BJ (cell line): ENCODE measurements at regions not wholly inside any gene's neighbourhood (a gene's known extent, or its start where the extent isn't known, plus 50 kb on each side); places are given as distances from the start of the nearest gene placed in this dataset.
A peak's percentile ranks its signal among the peaks of the same experiment; 100 is the strongest.

Experiments
- CTCF ChIA-PET: fragments of 350-600 bp; formaldehyde crosslinking; extraction: SDS; loops from one replicate; lab custom pipeline; 2021; ENCODE audit warnings: antibody characterized with exemption, inconsistent platforms; lab: Yijun Ruan, JAX
- POLR2A ChIA-PET: fragments of 300-600 bp; sonication (Branson Sonifier 250); formaldehyde crosslinking; extraction: SDS; loops from one replicate; lab custom pipeline; 2021; ENCODE audit warnings: antibody characterized with exemption; lab: Charles Lee
- DNase-seq: peaks from one replicate; pipeline ENCODE4 v3.0.0-alpha.2; 2011; ENCODE audit warnings: low read depth
- H3K27me3 ChIP-seq: 2 replicates; pipeline ENCODE4 v1.6.0; 2011; ENCODE audit warnings: low read length; ENCODE audit not compliant: control insufficient read depth, insufficient read depth
- H3K36me3 ChIP-seq: 2 replicates; pipeline ENCODE4 v1.5.1; 2011; ENCODE audit warnings: low read length; ENCODE audit not compliant: control insufficient read depth, insufficient read depth
- H3K4me3 ChIP-seq: 2 replicates; pipeline ENCODE4 v1.5.1; 2011; ENCODE audit warnings: low read depth, mild to moderate bottlenecking, control low read depth, low read length
- CTCF ChIP-seq: IDR thresholded peaks from 2 replicates; pipeline ENCODE4 v1.5.1; 2011; ENCODE audit warnings: low read depth, mild to moderate bottlenecking, control low read depth, inconsistent platforms, low read length, moderate library complexity; ENCODE audit not compliant: insufficient read depth

- Histone ChIP-seq H3K4me3 (no peak overlapping the region), H3K27me3 (no peaks in the 10 kb centered on the region), H3K36me3 (no peaks in the 10 kb centered on the region)
- no peak for DNase-seq
- no peak for TF ChIP-seq CTCF
- CTCF ChIA-PET, result no interaction called here
- POLR2A ChIA-PET, result no interaction called here
These were observed 205.8 kb upstream of the SLC16A7 start for GRCh38 chr12:59389968-59390576.

- ChIA-PET POLR2A (no interaction called here), CTCF (no interaction called here)
- no peak for TF ChIP-seq CTCF
- H3K27me3 ChIP-seq, result no peaks in the 10 kb centered on the region
- no peak for DNase-seq
- H3K36me3 ChIP-seq, result no peaks in the 10 kb centered on the region
- H3K4me3 ChIP-seq, result no peak overlapping the region
These were observed 207.1 kb upstream of the SLC16A7 start for GRCh38 chr12:59388694-59389093.

- POLR2A ChIA-PET, result no interaction called here
These were observed 207.7 kb upstream of the SLC16A7 start for GRCh38 chr12:59388176-59388575.

GRCh38 chr12:59386236-59386635 is 209.6 kb upstream of the SLC16A7 start:
- Histone ChIP-seq H3K4me3 (no peak overlapping the region), H3K36me3 (no peaks in the 10 kb centered on the region), H3K27me3 (no peaks in the 10 kb centered on the region)
- POLR2A ChIA-PET, result no interaction called here
- TF ChIP-seq CTCF, result no peak
- DNase-seq, result no peak
- CTCF ChIA-PET, result interaction anchor here (1.4 kb wide), 1 partner anchor 18 kb away, joined by 4 read pairs; no protein-coding TSS in a partner anchor

More at GRCh38 chr12:59388176-59388575, 207.7 kb upstream of the SLC16A7 start:
- no peaks in the 10 kb centered on the region for H3K36me3 ChIP-seq
- CTCF ChIA-PET, result no interaction called here
- no peak overlapping the region for H3K4me3 ChIP-seq
- no peaks in the 10 kb centered on the region for H3K27me3 ChIP-seq
- no peak for TF ChIP-seq CTCF
- DNase-seq, result no peak

- peak; percentile 23 for DNase-seq
- ChIA-PET POLR2A (interaction anchor here (0.6 kb wide), 1 partner anchor 1519 kb away, joined by 8 read pairs; no protein-coding TSS in a partner anchor), CTCF (interaction anchor here (1.5 kb wide), 1 partner anchor 11 kb away, joined by 4 read pairs; no protein-coding TSS in a partner anchor)
- TF ChIP-seq CTCF, result no peak
- H3K27me3 ChIP-seq, result no peaks in the 10 kb centered on the region
- H3K36me3 ChIP-seq, result no peaks in the 10 kb centered on the region
- peak overlapping the region; percentile 35 for H3K4me3 ChIP-seq
These were observed 212.6 kb upstream of the SLC16A7 start for GRCh38 chr12:59383079-59383822.
